Astrocyte of the spinal cord (primary cell): ENCODE measurements at regions not wholly inside any gene's neighbourhood (a gene's known extent, or its start where the extent isn't known, plus 50 kb on each side); places are given as distances from the start of the nearest gene placed in this dataset.

ENCODE experiments used
- DNase-seq: peaks from one replicate; pipeline ENCODE4 v3.0.0; 2011; ENCODE audit warnings: low read depth, low spot score
- H3K4me3 ChIP-seq: 2 replicates; pipeline ENCODE4 v1.5.1; 2011; ENCODE audit warnings: low read depth, mild to moderate bottlenecking, low read length, moderate library complexity
- CTCF ChIP-seq: IDR thresholded peaks from 2 replicates; pipeline ENCODE4 v1.5.1; 2012; ENCODE audit warnings: low read depth, mild to moderate bottlenecking, low read length, inconsistent platforms
- in situ Hi-C: cut with HindIII; loops from 2 replicates; pipeline ENCODE4 v1.10.0; 2017; ENCODE audit warnings: low sequenced_read_pairs

- in situ Hi-C loops, result no loop called here
- TF ChIP-seq CTCF, result no peak
- no peak overlapping the region for H3K4me3 ChIP-seq
- DNase-seq, result no peak
These were observed 473.5 kb upstream of the MGAT4C start for GRCh38 chr12:86729739-86730138.

- no peak overlapping the region for H3K4me3 ChIP-seq
- in situ Hi-C loops, result no loop called here
- DNase-seq, result peak; percentile 64
- TF ChIP-seq CTCF, result no peak
These were observed 471.0 kb upstream of the MGAT4C start for GRCh38 chr12:86727160-86727559.

- peak; percentile 74 for DNase-seq
- H3K4me3 ChIP-seq, result no peak overlapping the region
- no peak for TF ChIP-seq CTCF
- in situ Hi-C loops, result no loop called here
These were observed 468.5 kb upstream of the MGAT4C start for GRCh38 chr12:86724716-86725115.

- no peak for TF ChIP-seq CTCF
- DNase-seq, result no peak
- H3K4me3 ChIP-seq, result no peak overlapping the region
- in situ Hi-C loops, result no loop called here
These were observed 467.1 kb upstream of the MGAT4C start for GRCh38 chr12:86723326-86723725.

GRCh38 chr12:86721713-86722397 lies 465.7 kb upstream of the MGAT4C start:
- DNase-seq, result no peak
- no peak overlapping the region for H3K4me3 ChIP-seq
- no peak for TF ChIP-seq CTCF
- in situ Hi-C loops, result no loop called here

GRCh38 chr12:86719381-86719780 lies 463.2 kb upstream of the MGAT4C start:
- H3K4me3 ChIP-seq, result no peak overlapping the region
- in situ Hi-C loops, result no loop called here
- no peak for DNase-seq
- TF ChIP-seq CTCF, result no peak
